HG02759 (cell line): ENCODE measurements at regions not wholly inside any gene's neighbourhood (a gene's known extent, or its start where the extent isn't known, plus 50 kb on each side); places are given as distances from the start of the nearest gene placed in this dataset.
"Not testable (repeated sequence)": the region's sequence is repeated elsewhere in the genome, so short reads cannot be mapped to it uniquely, and the experiment has no call there.

ENCODE experiments used
- ATAC-seq: cut with Tn5 transposase; IDR thresholded peaks from one replicate; pipeline ENCODE4 v1.9.1; 2021; ENCODE audit warnings: mild to moderate bottlenecking, moderate library complexity; ENCODE audit not compliant: unreplicated experiment

- not testable (repeated sequence) for ATAC-seq
Measured at GRCh38 chr9:66829853-66830252, 70.7 kb upstream of the ZNF658 start.

- not testable (repeated sequence) for ATAC-seq
Measured at GRCh38 chr9:66830777-66831497, 69.6 kb upstream of the ZNF658 start.

- not testable (repeated sequence) for ATAC-seq
Measured at GRCh38 chr9:66832222-66832621, 68.3 kb upstream of the ZNF658 start.

- not testable (repeated sequence) for ATAC-seq
Measured at GRCh38 chr9:66837242-66837937, 63.1 kb upstream of the ZNF658 start.
